GM13977 (cell line): ENCODE measurements at regions not wholly inside any gene's neighbourhood (a gene's known extent, or its start where the extent isn't known, plus 50 kb on each side); places are given as distances from the start of the nearest gene placed in this dataset.
"Not testable (repeated sequence)": the region's sequence is repeated elsewhere in the genome, so short reads cannot be mapped to it uniquely, and the experiment has no call there.

Experiments used
- DNase-seq: peaks from one replicate; pipeline ENCODE4 v3.0.0; 2012; ENCODE audit warnings: low spot score
- in situ Hi-C: fragments of 300-500 bp; cut with MboI; formaldehyde crosslinking; loops from one replicate; pipeline ENCODE4 v1.12.0; 2022; ENCODE audit warnings: low sequenced_read_pairs, low pct_unique_long_range_greater_than_20kb, mixed read lengths, inconsistent platforms; ENCODE audit not compliant: unreplicated experiment
- TF ChIP-seq, protein P1 (sequence below): IDR thresholded peaks from 2 replicates; pipeline ENCODE4 v1.5.1; 2012; ENCODE audit warnings: mild to moderate bottlenecking, control low read depth; ENCODE audit not compliant: insufficient read depth; ENCODE audit errors: extremely low read depth, missing control alignments

DNA sequence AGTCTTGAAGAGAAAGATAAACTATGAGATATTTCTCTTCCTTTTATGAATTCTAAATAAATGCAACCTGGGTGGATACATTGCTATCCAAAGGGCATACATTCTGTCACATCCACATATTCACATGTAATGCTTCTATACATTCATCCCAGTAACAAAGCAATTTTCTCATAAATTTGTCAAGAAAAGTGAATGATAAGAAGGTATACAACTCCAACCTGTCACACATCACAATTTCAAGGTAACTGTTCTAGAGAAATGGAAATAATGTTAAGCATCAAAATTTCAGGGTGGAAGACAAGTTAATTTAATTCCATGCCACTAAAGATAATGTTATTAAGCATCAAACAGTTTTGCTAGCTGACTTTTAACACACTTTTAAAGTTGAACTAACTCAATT is 212.9 kb downstream of the SYT10 start:
- in situ Hi-C loops, result no loop called here
- no peak for DNase-seq
- TF ChIP-seq, protein P1, sequence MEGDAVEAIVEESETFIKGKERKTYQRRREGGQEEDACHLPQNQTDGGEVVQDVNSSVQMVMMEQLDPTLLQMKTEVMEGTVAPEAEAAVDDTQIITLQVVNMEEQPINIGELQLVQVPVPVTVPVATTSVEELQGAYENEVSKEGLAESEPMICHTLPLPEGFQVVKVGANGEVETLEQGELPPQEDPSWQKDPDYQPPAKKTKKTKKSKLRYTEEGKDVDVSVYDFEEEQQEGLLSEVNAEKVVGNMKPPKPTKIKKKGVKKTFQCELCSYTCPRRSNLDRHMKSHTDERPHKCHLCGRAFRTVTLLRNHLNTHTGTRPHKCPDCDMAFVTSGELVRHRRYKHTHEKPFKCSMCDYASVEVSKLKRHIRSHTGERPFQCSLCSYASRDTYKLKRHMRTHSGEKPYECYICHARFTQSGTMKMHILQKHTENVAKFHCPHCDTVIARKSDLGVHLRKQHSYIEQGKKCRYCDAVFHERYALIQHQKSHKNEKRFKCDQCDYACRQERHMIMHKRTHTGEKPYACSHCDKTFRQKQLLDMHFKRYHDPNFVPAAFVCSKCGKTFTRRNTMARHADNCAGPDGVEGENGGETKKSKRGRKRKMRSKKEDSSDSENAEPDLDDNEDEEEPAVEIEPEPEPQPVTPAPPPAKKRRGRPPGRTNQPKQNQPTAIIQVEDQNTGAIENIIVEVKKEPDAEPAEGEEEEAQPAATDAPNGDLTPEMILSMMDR, result no peak

DNA sequence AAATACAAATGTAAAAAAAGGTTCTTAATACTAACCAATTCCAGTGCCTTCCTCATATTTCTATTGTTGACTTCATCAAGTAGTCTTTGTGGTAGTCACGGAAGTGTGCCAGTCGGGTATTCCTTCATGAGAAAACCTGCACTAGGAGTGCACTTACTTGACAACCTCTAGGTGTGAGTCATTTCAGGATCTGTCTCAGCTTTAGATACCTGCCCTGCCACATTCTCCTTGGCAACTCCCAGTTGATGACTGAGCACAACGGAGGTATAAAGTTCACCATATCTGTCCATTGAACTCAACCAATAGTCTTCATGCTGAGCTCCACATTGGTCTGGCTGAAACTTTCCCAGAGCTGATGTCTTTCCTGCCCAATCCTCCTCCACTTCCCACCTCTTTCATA is 215.7 kb downstream of the SYT10 start:
- in situ Hi-C loops, result no loop called here
- TF ChIP-seq, protein P1, result no peak
- DNase-seq, result no peak

DNA sequence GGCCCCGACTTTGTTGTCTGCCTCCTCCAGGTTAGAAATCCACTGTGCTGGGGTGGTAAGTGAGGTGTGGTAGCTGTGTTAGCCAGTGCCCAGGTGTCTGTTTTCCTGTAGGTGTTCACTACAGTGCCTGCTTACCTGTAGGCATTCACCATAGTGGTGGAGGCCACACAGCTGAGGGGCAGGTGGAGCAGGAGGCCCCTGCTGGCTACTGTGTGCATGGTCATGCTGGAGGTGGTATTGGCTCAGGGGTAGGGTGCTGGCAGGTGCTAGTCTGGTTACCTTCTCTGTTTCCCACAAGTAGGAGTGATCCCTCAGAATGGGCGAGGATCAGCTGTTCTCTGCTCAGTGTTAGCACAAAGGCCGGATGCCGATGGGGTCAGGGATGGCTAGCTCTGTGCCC is 217.3 kb downstream of the SYT10 start:
- TF ChIP-seq, protein P1, result no peak
- DNase-seq, result no peak
- in situ Hi-C loops, result no loop called here

DNA sequence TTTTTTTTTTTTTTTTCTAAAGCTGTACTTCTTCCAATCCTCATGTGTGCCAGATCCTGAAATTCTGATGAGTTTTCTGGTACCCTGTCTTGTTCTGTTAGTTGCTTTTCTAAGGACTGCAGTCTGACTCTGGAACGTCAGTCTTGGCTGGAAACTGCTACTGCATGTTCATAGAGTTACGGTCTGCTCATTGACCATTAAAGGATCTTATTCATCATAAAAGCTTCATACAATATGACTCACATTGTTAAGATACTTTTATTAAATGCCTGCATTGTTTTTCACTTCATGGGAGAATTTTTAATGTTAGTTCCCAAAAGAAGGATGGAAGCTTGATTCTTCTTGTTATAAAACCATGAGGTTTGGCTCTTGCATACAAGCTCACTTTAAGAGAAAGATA is 233.6 kb downstream of the SYT10 start:
- in situ Hi-C loops, result no loop called here
- no peak for DNase-seq
- TF ChIP-seq, protein P1, result no peak

DNA sequence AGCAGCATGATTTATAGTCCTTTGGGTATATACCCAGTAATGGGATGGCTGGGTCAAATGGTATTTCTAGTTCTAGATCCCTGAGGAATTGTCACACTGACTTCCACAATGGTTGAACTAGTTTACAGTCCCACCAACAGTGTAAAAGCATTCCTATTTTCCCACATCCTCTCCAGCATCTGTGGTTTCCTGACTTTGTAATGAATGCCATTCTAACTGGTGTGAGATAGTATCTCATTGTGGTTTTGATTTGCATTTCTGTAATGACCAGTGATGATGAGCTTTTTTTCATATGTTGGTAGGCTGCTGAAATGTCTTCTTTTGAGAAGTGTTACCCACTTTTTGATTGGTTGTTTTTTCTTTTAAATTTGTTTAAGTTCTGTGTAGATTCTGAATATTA is 245.2 kb downstream of the SYT10 start:
- in situ Hi-C loops, DNase-seq: not testable (repeated sequence)

DNA sequence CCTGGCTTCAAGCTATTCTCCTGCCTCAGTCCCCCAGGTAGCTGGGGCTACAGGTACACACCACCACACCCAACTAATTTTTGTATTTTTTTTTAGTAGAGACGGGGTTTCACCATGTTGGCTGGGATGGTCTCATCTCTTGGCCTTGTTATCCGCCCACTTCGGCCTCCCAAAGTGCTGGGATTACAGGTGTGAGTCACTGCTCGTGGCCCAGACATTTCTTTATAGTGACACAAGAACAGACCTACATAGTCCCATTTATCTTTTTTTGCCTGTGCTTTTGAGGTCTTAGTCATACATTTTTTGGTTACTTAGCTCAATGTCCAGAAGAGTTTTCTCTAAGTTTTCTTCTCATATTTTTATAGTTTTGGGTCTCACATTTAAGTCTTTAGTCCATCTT is 247.4 kb downstream of the SYT10 start:
- no peak for DNase-seq
- in situ Hi-C loops, result no loop called here
- TF ChIP-seq, protein P1, result no peak

DNA sequence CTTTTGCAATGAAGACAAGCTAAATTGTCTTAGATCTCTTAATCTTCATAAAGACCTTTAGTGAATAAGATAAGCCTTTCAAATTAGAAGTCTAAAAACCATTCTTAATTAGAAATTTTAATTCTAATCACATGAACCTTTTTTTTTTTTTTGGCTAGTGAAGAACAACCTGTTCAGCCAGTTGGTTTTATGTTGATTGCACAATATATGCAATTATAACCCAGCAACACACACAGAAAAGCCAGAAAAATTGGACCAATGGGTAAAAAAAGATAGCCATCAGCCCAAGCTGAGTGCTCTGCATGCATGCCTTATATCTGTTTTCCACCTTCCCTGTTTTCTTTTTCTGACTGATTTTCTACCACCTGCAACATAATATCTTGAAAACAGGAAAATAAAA is 252.2 kb downstream of the SYT10 start:
- TF ChIP-seq, protein P1, result no peak
- in situ Hi-C loops, result no loop called here

DNA sequence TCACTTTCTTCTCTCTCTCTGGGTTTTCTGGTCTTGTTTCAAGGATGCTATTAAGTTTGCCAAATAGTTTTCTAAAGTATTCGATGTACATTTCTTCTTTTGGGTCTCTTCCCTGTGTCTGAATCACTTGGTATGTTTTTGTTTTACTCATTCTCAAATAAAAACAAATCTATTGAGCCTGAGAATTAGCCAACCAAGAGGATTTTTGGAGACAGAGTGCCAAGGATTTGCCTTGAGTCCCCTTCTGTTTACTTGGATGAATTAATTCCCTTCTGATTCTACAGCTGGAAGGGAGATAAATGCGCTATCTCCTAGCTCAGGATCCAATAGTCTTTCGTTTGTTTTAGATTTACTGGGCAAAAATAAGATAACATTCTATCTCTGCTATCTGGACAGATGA is 255.5 kb downstream of the SYT10 start:
- DNase-seq, result no peak
- TF ChIP-seq, protein P1, result no peak
- in situ Hi-C loops, result no loop called here

More for the DNA sequence above, 252.2 kb downstream of the SYT10 start:
- DNase-seq, result no peak
